EL (cell line): ENCODE measurements at regions not wholly inside any gene's neighbourhood (a gene's known extent, or its start where the extent isn't known, plus 50 kb on each side); places are given as distances from the start of the nearest gene placed in this dataset.

Source experiments
- DNase-seq: peaks from one replicate; pipeline ENCODE4 v3.0.0-alpha.2; 2016

DNA sequence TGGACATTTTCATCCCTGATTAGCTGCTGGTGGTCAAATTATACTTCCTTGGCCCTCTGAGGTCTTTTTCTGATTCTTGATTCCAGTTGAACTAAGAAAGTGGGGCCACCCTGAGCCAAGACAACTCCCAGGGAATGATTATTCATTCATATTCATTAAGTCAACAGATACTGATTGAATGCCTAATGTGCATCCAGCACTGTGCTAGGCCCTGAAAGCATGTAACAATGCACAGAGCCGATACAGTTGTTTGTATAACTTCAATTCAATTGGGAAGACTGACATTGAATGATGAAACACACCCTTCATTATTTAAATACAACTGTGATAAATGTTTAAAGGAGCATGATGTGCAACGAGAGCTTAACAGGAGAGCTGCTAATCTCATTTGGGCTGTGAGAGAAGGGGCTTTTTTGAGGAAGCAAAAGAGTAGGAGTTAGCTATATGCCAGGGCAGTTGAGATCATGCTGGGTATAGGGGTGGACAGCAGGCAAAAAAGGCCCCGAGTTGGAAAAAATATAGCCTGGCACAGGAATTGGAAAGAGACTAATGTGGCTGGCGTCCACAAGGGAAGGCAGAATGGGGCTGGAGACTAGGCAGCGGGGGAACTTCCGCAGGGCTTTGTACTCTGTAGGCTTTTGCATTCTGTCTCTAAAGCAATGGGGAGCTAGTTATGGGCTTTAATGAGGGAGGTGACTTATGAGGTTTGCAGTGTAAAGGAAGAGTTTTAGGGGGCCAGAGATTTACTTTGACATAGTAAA, 57.2 kb upstream of the ACVR1 start:
- DNase-seq: no peak

DNA sequence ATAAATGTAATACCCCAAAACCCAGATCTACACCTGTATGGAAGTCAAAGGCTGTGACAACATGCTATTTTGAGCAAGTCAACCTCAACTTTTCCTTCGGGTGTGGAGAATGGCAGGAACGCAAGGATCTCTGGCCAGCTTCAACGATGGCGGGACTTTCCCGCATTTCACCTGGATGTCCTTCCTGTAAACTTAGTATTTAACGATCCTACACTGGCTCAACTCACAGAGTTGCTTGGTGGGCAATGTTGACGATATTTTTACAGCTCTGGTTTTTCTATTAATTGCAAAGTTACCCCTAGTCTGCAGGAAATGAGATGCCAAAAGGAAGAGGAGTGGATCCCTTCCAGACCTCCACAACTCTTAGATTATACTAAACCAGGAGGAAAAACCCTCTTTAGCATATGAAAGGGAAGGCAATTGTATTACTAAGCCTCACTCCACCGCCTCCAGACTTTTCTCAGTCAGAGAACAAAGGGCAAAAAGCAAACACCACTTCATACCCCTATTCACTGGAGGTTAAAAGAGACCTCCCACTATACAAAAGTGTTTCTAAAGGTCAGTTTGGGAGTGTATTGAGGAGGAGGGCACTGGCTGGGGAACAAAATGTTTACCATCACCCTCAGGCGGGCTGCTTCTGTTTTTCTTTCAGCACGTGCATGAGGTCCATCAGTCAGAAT, 56.5 kb upstream of the ACVR1 start:
- no peak for DNase-seq

GRCh38 chr2:157931542-157931941, 55.4 kb upstream of the ACVR1 start:
- no peak for DNase-seq

DNA sequence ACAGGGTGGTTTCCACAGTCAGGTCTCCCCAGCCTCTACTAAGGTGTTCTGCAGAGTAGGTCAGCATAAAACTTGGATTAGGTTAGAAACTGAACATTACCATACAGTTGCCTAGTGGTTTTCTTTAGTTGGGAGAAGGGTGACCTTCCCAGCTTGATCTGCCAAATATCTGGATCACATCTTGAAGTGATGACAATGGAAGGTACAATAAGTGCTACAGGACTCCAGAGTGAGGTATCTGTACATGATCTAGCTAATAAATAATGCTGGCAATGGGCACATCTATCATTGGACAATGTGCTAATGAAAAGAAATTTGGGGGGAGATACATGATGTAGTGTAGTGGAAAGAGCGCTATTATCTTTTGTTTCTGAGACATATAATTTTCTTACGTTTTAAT, 54.6 kb upstream of the ACVR1 start:
- DNase-seq: no peak

GRCh38 chr2:157929871-157930667, 53.9 kb upstream of the ACVR1 start:
- DNase-seq: no peak

- no peak for DNase-seq
Measured at GRCh38 chr2:157928372-157928771, 52.2 kb upstream of the ACVR1 start.

DNA sequence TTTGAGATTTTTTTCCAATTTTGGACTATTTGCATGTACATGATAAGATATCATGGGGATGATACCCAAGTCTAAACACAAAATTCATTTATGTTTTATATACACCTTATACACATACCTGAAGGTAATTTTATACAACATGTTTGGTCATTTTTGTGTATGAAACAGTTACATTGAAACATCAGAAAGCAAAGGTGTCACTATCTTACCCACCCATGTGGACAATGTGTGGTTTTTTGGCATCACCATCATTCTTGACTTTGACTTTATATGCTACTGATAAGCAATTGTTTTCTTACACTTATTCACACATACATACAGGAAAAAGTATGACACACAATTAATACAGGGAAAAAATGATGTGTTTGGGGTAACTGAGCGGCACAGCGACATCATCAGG, 51.0 kb upstream of the ACVR1 start:
- DNase-seq: no peak
